NCI-H146 treated with DMSO at 0.1 percent for 48 hours (cell line): ENCODE measurements at regions not wholly inside any gene's neighbourhood (a gene's known extent, or its start where the extent isn't known, plus 50 kb on each side); places are given as distances from the start of the nearest gene placed in this dataset.
"Not testable (repeated sequence)": the region's sequence is repeated elsewhere in the genome, so short reads cannot be mapped to it uniquely, and the experiment has no call there.

ENCODE experiments used
- DNase-seq: peaks from one replicate; lab custom pipeline; 2025; ENCODE audit not compliant: unreplicated experiment; lab: John Stamatoyannopoulos, UW

DNA sequence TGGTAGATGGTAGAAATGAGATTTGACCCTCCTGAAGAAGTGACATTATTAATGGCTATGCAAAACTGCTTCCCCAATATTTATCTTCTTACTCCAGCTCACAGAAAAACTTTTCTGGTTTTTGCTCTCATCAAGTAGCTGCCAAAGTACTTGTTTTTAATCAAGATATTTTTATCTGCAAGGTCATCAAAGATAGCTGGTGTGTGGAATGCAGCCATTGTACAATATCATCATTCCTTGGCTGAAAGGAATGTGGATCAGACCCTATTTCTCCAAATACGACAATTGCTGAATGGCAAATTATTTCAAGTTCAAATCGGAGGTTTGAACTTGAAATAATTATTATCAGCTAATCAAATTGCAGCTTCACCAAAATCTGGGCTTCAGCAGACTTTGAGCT, 126.9 kb upstream of the SLC7A14 start:
- DNase-seq, result no peak

DNA sequence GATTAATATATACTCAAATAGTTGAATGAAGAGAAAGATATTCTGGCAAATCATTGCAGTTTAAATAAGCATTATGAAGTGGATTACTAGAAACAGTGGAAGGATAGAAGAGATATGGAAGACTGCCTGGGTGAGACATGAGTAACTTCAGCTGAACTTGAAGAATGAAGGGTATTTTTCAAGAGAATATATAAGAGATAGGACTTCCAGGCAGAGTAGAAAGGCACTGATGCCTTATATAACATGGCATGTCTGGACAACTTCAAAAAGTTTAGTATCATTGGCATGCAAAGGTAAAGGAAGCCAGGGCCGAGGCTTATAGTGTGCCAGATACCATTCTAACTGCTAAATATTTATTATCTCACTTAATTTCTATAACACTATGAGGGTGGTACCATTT, 126.5 kb upstream of the SLC7A14 start:
- no peak for DNase-seq

DNA sequence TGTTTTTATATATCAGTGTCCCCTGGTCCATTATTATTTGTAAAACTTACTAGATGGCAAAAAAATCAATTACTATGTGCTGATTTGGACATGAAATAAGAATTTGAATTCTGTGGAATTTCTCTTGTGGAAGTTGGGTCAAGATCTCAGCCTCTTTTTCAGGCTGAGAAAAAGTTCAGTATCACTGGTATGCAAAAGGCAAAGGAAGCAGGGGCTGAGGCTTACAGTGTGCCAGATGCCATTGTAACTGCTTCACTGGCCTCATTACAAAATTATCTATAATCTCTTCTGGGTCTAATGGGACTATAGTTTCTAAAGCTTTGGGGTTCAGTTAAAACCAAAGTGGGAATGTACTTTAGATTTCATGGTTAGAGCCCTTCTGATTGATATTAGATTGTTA, 125.9 kb upstream of the SLC7A14 start:
- DNase-seq, result no peak

DNA sequence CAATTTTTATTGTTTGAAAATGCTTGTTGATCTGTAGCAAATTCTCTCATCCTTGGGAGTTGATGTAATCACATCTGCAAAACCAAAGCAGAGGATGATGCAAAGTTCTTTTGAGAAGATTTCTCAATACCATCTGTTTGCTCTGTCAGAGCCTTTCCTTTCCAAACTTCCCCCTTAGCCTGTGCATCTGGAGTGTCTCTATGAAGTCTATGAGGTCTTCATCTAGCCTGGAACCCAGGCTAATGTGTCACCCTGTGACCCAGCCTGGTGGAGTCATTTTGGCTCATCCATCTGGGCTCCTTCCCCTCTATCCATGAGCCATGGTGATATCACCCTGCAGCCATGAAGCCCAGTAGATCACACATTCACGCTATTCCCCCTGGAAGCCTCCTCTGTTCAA, 123.2 kb upstream of the SLC7A14 start:
- no peak for DNase-seq

DNA sequence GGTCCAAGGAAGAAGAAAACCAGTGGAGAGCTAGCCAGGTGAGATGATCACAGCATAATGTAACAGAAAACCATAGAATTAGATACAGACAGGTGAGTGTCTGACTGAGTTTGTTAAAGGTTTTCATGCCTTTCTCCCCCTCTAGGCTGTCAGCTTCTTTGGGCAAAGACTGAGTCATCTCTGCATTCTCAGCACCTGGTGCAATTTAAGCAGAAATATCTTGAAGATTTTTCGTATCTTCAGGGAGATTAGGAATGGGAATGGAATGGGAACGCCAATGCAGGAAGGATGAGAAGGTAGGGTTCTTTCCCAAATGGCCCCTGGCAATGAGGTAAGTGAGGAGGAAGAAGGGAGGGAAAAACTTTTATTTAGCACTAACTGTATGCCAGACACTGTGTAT, 122.0 kb upstream of the SLC7A14 start:
- no peak for DNase-seq

DNA sequence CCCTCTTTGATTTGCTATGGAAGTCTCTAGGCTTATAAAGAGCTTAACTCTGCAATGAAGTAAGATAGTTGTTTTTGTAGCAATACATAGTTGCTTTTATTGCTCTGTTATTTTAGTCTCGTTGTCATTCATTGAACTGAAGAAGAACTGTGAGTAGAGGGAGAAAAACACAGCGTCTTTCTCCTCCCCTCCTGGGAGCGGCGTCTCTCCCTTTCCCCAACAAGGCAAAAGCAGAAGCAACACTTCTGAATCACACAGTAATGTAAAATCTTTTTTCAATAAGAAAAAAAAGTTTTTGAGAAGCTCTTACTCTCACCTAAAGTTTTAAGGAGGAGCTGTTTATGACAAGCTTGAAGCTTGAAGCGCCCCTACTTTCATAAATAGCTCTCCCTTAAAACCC, 119.3 kb upstream of the SLC7A14 start:
- no peak for DNase-seq

DNA sequence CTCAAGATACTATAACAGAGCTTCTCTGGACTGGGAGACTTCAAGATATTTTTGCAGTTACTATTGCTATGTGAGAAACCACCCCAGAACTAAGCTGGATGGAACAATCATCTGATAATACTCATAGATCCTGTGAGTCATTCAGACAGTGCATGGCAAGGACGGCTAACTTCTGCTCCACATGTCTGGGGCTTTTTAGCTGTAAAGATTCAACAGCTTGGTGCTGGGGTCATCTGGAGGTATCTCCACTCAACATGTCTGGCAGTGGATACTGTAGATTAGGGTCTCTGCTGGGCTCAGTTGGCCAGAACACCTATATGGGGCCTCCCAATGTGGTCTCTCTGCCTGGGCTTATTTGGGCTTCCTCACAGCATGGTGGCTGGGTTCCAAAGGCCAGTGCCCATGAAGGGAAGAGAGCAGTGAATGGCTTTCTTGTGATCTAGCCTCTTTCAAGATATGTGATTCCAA, 117.3 kb upstream of the SLC7A14 start:
- no peak for DNase-seq

DNA sequence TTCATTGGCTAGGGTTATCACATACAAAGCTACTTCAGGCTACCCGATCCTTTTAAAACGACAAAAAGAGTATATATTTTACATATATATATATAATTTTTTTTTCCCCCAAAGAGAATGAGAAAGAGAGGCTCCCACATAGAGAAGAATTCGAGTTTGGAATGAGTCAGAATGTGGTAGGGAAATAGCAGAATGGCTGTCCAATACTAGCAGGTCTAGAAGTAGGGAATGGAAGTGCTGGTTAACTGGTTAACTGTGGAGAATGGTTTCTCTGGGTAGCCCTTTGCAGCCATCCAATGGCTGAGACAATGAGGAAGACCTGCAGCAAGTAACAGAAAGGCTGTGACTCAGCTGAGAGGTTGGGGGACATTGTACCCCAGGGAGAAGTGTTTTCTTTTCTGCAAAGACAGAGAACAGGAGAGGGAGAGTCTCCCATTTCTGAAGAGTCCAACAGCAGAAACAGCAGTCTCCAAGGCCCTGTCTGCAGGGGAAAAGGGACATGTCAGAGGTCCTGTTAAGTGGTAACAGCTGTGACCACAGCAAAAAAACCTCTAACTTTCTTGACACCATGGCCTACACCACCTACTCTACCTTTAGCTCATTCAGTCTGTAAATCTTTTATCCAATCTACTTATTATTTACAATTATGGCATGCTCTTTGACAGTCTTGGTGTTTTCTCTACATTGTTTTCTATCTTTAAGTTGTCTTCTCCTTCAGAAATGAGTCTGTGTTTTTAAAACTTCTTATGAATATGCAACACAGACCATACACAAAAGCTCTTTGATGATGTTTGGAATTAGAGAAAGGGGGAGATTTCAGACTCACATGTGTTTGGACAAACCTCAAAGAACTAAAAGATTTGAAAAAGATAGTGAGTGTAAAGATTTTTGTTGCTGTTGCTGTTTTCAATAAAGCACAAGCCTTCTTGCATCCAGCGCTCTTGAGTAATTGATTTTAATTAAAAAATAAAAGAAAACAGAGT, 116.1 kb upstream of the SLC7A14 start:
- DNase-seq, result no peak

DNA sequence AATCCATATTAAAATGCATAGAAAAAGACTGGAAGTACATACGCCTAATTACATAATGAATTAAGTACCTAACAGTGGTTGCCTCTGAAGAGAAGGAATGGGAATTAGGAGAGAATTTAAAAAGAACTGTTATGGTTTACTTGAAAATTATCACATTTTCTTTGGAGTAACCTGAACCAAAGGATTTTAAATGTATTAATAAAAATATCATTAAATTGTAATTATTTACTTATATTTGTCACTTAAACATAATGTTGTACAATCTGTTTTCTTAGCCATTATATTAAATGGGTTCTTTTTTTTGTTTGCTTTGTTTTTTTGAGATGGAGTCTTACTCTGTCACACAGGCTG, 114.2 kb upstream of the SLC7A14 start:
- DNase-seq, result no peak

DNA sequence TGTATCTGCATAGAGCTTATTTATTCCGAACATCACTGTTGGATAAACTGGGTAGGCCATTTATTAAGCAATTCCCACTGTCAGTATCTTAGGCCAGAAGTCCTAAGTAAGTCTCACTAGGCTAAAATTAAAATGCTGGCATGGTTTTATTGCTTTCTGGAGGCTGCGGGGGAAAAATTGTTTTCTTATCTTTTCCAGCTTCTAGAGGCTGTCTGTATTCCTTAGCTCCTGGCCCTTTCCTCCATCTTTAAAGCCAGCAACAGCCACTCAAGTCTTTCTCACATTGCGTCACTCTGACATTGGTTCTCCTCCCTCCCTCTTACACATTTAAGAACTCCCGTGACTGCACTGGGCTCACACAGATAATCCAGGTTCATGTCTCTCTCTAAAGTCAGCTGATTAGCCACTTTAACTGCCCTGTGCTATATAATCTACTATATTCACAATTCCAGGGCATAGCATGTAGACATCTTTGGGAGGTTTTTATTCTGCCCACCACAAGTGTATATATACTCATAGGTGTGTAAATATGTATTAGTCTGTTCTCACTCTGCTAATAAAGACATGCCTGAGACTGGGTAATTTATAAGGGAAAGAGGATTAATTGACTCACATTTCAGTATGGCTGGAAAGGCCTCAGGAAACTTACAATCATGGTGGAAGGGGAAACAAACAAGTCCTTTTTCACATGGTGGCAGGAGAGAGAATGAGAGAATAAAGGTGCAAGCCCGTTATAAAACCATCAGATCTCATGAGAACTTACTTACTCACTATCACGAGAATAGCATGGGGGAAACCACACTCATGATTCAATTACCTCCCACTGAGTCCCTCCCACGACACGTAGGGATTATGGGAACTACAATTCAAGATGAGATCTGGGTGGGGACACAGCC, 113.5 kb upstream of the SLC7A14 start:
- DNase-seq, result no peak

DNA sequence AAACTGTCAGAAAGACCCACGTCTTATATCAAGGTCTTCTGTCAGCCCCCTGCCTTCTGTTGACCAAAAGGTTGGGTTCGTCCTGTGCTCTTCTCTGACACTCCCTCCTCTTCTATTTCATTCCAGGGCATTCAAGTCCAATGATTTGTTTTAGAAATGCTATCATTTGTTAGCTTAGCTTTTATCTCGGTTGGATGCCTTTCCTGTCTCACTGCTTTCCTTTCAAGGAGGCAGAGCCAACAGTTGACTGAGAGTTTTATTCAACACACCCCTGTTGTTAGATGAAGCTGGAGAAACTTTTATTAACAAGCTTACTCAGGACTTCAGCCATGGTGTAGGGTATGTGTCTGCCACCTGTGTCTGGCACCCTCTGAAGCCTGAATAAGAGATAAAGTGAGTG, 112.0 kb upstream of the SLC7A14 start:
- peak; percentile 99 for DNase-seq

DNA sequence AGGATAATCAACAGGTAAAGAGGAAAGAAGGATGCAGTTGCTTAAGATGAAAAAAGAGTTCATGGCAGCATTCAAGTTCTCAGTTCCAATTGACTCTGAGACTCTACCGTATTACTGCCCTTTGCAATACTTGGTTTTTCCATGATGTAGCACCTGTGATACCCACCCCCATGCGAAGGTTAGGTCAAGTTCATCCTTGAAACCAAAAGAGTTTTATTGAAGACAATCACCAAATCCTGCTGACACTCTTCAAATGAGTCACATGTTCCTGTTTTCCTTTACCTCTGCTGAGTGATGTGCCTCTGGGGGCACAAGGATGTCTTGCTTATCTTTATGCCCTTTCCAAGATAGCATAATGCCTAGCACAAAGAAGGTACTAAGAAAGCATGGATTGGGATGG, 111.3 kb upstream of the SLC7A14 start:
- no peak for DNase-seq

DNA sequence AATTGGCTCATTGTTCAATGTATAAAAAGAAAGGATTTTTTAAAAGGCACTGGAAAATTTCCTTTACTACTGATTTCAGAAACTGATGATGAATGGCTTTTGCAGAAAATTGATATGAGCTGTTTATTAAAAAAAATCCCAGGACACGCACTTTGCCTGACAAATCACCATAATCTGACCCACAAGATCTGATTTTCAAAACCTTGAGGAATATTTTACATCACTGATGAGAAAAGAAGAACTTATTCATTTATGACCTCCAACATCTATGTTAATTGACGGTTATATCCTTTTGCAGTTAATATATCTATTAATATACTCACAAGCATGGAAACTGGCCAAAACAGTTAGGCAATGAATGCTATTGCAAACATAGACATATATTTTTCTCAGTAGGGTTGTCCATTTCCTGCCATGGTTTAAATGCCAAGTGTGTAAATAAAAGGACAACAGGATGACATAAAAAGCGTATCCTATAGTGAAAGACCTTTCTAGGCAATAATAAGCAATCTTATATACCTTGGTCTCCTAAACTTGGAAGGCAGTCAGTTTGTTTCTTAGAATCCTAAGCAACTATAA, 109.7 kb upstream of the SLC7A14 start:
- DNase-seq, result no peak

DNA sequence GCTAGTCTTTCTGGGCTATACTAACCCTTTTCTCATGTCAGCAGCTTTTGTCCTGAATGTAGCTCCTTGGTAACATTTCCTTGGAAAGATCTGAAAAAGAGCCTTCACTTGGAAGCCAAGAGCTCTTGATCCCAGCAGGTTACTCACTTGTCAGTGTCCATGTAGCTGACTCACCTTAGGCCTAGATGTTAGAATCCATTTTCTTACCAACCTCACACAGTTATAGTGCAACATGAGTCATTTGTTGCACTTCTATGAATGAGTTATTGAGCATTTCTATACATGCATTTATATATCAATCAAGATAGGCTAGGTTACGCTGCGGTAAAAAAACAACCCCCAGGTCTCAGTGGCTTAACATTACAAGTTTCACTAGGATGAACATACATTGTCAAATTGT, 106.8 kb upstream of the SLC7A14 start:
- DNase-seq, result no peak

DNA sequence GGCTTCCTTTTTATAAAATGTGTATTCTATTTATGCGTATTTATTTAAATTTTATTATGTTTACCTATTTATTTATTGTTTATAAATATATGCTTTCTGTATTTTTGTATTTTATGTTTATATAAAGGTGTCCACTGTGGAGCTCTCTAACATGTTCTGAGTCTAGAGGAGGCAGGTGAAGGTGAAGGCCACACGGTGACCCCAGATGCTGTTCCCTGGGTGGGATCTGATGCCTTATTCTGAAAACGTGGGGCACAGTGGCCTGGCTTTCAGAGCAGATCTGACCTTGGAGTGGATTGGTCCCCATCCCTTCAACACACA, 104.7 kb upstream of the SLC7A14 start:
- DNase-seq, result no peak

DNA sequence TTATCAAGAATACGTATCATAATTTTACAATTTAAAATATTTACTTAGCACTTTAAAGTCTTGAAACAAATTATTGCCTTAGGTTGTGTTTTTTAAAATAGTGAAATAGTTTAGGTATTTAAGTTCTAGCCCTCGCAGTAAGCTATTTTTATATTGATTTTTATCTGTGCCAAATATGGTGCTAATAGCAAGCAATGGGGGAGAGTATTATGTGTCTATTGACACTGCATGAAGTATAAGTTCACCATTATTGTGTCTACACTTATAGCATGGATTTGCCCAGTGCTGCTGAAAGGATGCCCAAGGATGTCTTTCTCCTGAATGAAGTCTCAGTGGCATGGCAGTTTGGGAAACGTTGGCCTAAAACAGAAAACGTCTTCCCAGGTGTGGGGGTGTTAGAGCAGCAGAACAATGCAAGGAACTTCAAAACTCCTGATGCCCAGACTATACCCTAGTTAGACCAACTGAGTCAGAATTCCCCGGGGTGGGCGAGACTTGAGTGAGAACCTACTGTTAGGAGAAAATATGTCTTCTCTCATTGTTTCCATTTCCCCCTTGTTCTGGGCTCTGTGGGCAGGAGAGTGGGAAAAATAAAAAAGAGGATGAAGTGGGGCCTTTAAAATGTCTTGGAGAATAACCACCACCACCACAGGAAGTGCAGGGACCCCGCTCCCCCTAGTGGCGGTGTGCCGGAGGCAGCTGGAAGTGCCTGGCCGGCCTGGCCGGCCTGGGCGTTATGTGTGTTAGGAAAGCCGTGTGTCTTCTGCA, 104.2 kb upstream of the SLC7A14 start:
- DNase-seq, result peak; percentile 23

DNA sequence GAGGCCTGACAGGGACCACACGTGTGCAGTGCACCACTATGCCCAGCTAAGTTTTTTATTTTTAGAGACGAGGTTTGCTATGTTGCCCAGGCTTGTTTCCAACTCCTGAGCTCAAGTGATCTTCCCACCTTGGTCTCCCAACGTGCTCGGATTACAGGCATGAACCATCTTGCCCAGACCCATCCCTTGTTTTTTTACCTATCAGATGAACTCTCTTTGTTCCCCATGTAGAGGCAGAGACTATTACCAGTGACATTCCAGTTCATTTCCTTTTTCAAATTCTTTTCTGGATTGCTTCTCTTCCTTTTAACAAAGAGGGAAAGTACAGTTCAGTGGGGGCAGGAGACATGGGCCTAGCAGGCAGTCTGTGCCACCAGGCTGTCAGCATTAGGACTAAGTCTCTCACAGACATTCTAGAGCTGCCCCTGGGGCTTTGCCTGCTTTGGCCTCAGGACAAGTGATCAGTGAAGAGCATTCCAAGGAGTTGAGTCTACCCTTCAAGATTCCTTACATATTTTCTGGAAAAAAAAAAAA, 103.5 kb upstream of the SLC7A14 start:
- no peak for DNase-seq

DNA sequence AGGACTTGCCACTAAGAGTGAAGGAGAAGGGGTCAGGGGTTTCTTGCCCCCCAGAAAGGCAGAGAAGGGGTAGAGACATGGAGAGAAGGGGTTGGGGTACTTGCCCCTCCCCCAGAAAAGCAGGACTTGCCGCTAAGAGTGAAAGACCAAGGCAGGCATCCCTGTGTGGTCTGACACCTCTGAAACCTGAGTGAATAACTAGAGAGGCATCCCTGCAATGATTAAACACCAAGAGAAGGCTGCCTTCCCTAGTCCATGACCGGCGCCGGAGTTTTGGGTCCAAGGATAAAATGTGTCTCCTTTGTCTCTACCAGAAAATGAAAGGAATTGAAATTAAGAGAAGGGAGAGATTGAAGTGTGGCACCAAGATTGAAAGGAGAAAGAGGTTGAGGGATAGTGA, 102.3 kb upstream of the SLC7A14 start:
- not testable (repeated sequence) for DNase-seq

DNA sequence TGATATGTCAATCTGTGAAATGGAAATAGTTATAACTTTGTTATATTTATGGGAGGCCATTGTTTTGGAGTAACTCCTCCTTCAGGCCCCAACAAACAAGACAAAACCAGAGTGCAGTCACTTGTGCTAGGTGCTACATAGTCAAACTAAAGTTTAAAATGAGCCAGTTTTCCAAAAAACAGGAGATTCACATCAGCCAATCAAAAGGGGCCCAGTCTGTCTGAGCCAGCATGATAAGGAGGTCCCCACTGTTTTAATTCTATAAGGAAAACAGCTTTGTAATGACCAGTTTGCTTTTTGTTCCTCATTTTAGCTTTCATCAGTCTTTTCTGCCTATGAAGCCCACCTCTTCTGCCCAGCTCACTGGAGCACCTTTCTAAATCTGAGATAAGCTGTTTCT, 94.7 kb upstream of the SLC7A14 start:
- no peak for DNase-seq

DNA sequence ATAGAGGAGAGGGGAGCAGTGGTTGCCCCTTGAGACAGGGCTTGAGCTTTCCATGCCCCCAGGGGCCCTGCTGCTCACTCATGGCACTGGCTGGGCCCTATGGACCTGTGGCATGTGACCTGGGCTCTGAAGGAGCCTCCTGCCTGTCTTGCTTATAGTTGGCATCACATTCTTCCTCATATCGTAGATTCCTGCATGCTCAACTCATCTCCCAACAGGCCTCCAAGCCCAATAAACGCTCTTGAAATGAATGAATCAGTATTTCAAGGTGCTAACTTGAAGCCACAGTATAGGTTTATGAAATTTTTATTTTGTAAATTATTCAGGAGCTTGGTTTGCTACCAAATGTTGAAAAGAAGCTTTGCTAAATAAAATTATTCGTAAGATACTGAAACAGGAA, 93.3 kb upstream of the SLC7A14 start:
- DNase-seq, result no peak

DNA sequence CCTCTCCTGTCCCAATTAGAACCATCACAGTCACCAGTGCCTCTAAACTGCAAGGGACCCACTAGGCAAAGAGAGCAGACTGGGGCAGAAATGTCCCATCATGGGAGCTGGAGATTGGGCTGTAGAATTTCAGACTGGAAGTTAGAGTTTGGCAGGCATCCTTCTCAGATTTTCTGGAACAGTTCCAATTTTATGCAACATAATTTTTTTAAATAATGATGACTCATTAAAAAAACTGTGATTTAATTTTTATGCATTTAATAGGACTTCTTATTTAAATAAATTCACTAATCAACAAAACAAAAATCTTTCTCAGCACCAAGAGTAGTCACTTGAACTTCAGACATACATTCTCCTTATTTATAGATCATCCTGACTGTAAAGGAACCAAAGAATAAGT, 84.6 kb upstream of the SLC7A14 start:
- DNase-seq, result no peak
